HG03064 (cell line): ENCODE measurements at regions not wholly inside any gene's neighbourhood (a gene's known extent, or its start where the extent isn't known, plus 50 kb on each side); places are given as distances from the start of the nearest gene placed in this dataset.

Source experiments
- ATAC-seq: cut with Tn5 transposase; IDR thresholded peaks from one replicate; pipeline ENCODE4 v1.9.1; 2021; ENCODE audit warnings: low read depth; ENCODE audit not compliant: unreplicated experiment

DNA sequence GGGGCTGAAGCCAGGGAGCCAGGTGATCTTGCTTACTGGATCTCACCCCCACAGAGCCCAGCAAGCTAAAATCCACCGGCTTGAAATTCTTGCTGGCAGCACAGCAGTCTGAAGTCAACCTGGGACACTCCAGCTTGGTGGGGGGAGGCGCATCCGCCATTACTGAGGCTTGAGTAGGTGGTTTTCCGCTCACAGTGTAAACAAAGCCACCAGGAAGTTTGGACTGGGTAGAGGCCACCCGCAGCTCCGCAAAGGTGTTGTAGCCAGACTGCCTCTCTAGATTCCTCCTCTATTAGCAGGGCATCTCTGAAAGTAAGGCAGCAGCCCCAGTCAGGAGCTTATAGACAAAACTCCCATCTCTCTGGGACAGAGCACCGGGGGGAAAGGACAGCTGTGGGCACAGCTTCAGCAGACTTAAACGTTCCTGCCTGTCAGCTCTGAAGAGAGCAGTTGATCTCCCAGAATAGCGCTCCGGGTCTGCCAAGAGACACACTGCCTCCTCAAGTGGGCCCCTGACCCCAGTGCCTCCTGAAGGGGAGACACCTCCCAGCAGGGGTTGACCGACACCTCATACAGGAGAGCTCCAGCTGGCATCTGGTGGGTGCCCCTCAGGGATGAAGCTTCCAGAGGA lies 206.3 kb upstream of the KHDRBS2 start:
- ATAC-seq = no peak

- no peak for ATAC-seq
Observed at GRCh38 chr6:62480544-62480943, 194.5 kb upstream of the KHDRBS2 start.

DNA sequence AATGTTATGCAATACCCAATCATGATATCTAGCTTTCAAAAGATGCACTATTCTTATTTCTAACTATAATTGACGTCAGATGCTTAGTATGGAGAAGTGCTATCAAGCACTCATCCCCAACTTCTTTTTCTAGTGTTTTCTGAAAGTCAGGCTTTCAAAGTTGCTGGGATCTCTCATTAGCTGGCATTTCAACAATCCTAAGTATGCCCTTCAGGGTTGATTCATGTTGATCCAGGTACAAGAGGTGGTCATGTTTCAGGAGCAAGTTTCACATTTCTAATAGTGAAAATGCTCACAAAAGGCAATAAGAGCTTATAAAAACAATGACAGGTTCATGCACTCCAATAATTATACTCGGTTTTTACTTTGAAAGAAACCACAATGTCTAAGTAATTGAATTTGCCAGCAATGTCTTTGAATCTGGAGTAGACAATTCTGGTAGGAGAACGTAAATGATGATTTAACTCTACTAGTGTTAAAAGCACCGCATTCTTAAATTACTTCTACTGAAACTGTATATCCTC lies 193.7 kb upstream of the KHDRBS2 start:
- ATAC-seq = no peak

DNA sequence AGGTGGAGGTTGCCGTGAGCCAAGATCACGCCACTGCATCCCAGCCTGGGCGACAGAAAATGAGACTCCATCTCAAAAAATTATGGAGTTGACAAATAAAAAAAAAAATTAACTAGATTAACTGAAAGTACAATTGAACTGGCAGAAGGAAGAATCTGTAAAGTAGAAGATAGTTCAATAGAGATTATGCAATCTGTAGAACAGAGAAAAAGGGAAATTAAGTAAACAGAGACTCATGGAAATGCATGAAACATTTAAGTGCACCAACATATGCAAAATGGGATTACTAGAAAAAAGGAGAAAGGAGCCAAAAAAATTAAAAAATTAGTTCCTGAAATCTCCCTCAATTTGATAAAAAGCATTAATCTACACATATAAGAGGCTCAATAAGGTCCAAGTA lies 188.8 kb upstream of the KHDRBS2 start:
- ATAC-seq = no peak

- ATAC-seq = no peak
Observed at GRCh38 chr6:62466607-62467006, 180.6 kb upstream of the KHDRBS2 start.

DNA sequence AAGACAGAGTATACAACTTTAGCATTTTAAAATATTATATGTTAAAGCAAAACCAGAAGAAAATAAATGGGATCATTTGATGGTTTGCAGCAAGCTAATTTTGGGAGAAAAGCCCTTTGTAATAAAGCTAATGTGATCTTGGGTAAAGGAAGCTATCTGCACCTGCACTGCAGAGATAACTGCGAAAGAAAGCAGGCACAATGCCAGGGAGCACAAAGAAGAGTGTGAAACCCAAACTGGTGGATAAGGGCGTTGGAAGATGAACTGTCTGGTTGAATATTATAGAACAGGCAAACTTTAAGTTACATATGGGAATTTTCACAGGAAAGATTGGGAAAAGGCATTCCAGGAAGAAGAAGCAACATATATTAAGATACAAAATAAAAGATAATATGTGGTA lies 179.2 kb upstream of the KHDRBS2 start:
- no peak for ATAC-seq

DNA sequence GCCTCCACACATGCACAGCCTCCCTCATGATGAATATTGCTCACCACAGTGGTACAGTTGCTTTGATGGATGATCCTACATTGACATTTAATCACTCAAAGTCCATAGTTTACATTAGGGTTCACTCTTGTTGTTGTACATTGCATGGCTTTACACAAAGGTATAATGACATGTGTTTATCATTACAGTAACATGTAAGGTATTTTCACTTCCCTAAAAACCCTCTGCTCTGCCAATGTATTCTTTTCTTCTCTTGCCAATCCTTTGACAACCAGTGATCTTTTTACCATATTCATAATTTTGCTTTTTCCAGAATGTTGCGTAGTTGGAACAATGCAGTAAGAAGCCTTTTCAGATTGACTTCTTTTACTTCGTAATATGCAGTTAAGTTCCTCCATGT lies 166.6 kb upstream of the KHDRBS2 start:
- no peak for ATAC-seq

GRCh38 chr6:62446647-62447316 lies 160.8 kb upstream of the KHDRBS2 start:
- no peak for ATAC-seq

- ATAC-seq = no peak
Observed at GRCh38 chr6:62445521-62445920, 159.5 kb upstream of the KHDRBS2 start.

DNA sequence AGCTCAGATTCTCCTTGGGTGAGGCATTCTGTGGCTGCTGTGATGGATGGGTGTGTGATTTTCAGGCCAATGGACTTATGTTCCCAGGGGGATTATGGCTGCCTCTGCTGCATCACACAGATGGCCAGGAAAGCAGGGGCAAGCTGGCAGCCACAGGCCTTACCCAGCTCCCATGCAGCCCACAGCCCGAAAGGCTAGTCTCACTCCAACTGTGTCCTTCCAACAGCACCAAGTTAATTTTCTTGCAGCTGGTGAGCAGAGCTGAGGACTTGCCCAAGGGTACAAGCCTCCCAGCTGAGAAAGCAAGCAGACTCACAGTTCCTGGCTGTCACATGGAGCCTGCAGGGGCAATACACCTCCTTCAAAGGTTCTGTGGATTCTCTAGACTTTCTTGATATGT lies 155.2 kb upstream of the KHDRBS2 start:
- ATAC-seq = no peak

GRCh38 chr6:62429781-62430180 lies 143.8 kb upstream of the KHDRBS2 start:
- ATAC-seq = no peak

DNA sequence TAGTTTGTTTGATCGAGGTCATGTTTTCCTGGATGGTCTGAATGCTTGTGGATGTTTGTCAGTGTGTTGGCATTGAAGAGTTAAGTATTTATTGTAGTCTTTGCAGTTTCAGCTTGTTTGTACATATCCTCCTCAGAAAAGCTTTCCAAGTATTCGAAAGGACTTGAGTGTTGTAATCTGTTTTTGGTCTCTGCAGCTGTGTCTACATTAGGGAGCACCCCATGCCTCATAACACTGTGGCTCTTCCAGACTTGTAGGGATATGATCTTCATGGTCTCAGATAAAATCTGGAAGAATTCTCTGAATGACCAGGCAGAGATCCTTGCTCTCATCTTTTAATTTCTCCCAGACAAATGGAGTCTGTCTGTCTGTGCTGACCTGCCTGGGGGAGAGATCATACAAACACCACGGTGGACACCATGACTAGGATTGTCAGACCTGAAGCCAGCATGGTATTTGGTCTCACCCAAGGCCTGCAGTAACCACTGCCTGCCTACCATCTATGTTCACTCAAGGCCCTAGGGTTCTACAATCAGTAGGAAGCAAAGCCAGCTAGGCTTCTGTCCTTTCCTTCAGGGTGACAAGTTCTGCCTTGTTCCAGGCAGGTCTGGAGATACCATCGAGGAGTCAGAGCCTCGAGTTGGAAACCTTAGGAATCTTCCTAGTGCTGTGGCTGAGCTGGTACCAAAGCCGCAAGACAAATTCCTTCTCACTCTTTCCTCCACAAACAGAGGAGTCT lies 114.7 kb upstream of the KHDRBS2 start:
- ATAC-seq = no peak

DNA sequence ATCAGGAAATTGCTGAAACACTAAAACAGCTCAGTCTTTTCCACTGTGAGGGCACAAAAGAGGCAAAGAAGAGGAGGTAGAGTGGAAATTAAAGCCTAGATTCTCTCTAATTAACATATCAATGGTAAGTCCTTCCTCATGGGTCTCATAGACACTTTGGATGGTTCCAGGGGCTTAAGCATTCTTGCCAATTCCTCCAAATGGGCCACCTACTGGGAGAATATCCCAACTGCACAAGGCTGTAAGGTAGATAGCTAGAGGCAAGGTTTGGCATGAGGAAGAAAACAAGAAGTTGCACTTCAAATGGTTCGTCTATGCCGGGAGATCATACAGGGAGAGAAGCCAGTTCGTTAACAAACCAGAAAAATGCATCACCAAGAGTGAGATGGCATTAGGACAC lies 107.6 kb upstream of the KHDRBS2 start:
- no peak for ATAC-seq

GRCh38 chr6:62392291-62392690 lies 106.3 kb upstream of the KHDRBS2 start:
- ATAC-seq = no peak

DNA sequence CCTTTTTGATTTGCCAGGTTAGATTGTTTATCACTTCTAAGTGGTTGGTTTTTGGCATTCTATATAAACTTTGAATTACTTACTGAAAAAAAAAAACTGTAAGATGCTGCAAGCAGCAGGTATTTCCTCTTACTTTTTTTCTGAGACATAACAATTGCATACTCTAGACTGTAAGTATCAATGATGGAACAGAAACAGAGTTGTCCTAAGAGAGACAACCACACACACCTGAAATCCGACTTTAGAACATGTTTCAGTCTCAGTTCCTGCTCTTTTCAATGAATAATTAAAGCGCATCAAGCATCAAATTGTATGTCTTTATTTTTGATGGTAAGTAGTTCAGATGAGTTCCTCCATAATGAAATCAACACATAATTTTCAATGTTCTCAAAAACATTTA lies 105.3 kb upstream of the KHDRBS2 start:
- ATAC-seq = no peak

- ATAC-seq = no peak
Observed at GRCh38 chr6:62390401-62390800, 104.4 kb upstream of the KHDRBS2 start.

- ATAC-seq = no peak
Observed at GRCh38 chr6:62371453-62372210, 85.6 kb upstream of the KHDRBS2 start.

GRCh38 chr6:62367601-62368000 lies 81.6 kb upstream of the KHDRBS2 start:
- peak; percentile 100 for ATAC-seq

DNA sequence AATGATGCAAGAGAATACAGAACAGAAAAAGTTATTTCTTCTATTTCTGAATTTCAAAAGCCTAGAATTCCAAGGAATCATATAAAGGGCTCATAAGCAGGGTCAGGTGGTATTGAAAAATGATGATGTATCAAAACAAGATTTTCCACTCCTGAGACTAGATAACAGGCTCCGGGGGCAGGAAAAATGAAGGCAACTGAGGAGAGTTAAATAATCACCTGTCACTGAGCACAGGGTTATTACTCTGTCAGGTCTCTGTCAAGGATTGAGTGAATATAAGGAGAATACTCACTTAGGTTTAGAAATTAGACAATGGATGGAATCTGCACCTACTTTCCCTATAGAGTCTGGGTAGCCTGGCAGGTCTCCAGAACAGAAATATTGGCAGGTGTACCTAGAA lies 76.1 kb upstream of the KHDRBS2 start:
- no peak for ATAC-seq

GRCh38 chr6:62357835-62358234 lies 71.8 kb upstream of the KHDRBS2 start:
- no peak for ATAC-seq

DNA sequence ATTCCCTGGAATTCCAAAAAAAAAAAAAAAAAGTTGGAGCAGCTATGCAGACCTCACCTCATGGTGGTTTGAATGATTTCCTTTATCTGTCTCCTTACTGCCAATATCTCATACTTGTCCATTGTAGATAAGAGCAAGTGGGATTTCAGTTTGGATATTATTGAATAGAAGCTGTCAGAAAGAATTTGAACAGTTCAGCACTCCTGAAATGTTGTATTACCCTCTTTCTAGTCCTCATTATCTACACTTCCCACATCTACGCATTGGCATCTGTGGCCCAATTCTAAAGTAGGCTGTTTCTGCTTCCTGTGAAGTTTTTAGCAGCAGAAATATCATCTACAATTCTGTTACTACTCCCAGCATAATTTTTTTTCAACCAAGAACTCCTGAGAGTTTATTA lies 68.2 kb upstream of the KHDRBS2 start:
- no peak for ATAC-seq
